DOHH2 (cell line): ENCODE measurements at regions not wholly inside any gene's neighbourhood (a gene's known extent, or its start where the extent isn't known, plus 50 kb on each side); places are given as distances from the start of the nearest gene placed in this dataset.

Experiments used
- CTCF ChIP-seq: fragments of 200-600 bp; sonication (generic); IDR thresholded peaks from one replicate; pipeline ENCODE4 v1.5.1; 2014; ENCODE audit warnings: antibody characterized with exemption, mild to moderate bottlenecking, low read depth, low read length; ENCODE audit not compliant: poor library complexity, severe bottlenecking
- EZH2phosphoT487 ChIP-seq: fragments of 200-600 bp; sonication (generic); IDR thresholded peaks from 2 replicates; pipeline ENCODE4 v1.6.1; 2017; ENCODE audit warnings: borderline replicate concordance, mild to moderate bottlenecking, antibody characterized with exemption, low read length, moderate library complexity, mixed read lengths

- no peak for TF ChIP-seq EZH2phosphoT487
- peak; percentile 22 for TF ChIP-seq CTCF
Observed at GRCh38 chr6:28769626-28770402, 154.0 kb downstream of the TRIM27 start.
